Stimulated activated CD8-positive, alpha-beta memory T cell treated with anti-CD3 and anti-CD28 coated beads, Interleukin-15, amount 100 ng/mL, for 48 hours (primary cell): ENCODE measurements at regions not wholly inside any gene's neighbourhood (a gene's known extent, or its start where the extent isn't known, plus 50 kb on each side); places are given as distances from the start of the nearest gene placed in this dataset.
"Not testable (repeated sequence)": the region's sequence is repeated elsewhere in the genome, so short reads cannot be mapped to it uniquely, and the experiment has no call there.

Source experiments
- DNase-seq, 2 donors: peaks; one replicate each; pipeline ENCODE4 v3.0.0-alpha.2; 2020; ENCODE audit warnings: low read depth in 2 of 2

DNA sequence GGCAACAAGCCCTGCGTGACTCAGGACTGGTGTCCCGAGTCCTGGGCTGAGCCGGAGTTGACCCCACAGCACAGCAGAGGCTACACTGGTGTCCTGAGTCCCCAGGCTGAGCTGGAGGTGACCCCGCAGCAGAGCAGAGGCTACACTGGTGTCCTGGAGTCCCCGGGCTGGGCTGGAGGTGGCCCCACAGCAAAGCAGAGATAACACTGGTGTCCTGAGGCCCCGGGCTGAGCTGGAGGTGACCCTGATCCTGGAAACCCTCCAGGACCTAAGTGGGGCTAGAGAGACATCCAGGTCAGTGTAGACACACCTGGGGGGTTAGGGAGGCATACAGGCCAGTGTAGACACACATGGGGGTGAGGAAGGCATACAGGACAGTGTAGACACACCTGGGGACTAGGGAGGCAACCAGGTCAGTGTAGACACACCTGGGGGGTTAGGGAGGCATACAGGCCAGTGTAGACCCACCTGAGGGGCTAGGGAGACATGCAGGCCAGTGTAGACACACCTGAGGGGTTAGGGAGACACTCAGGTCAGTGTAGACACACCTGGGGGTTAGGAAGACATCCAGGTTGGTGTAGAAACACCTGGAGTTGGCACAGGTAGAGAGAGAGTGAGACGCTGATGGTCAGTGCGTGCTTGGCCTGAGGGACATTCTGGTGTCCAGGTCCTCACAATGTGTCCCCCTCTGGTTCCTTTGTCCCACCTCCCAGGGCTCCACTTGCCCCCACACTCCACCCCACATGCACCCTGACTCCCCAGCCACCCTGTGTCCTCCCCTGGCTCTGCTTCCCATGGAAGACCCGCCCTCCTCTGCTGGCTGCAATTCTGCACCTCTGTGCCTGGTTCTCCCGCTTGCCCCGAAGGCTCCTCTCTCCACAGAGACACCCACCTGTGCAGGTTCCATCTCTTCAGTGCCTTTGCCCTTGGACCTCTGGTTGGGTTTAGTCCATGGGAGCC, 321.6 kb upstream of the SFSWAP start:
- no peak for DNase-seq

DNA sequence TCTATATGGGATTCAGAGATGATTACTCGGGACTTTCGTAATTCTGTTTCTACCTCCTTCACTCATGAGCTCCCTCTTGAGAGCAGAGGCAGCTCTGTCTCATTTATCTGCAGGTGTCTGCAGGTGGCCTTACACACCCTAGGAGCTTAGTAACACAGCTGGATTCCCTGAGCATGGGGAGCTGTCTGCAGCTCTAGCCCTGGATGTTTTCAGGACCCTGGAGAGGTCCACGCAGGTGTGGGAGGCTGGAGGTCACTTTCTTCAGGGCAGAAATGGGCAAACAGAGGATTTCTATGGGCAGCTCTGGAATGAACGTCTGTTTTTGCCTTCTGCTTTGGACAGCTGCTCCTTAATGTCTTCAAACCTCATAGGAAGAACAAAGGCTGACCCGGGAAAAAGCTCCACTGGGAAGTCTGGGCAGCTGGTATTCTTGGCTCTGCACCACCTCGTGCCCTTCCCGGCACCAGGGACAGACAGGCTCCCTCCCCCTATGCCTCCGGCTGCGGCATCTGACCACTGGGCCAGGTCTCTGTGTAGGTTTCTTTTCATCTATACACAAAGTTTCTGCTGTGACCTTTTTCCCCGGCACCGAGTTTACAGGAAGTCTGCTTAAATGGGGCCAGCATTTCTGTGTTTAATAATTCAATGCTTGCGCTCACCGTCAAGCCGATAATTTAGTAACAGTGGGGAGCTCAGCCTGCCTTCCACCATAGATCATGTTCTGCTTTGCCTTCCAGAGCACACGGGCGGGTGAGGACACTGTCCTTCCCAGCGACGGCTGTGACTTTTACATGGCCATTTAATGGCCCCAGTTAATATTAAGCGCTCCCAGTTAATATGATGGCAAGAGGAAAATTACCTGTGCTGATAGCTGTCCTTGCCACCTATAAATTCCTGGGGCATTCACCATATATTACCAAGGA, 320.2 kb upstream of the SFSWAP start:
- no peak for DNase-seq

DNA sequence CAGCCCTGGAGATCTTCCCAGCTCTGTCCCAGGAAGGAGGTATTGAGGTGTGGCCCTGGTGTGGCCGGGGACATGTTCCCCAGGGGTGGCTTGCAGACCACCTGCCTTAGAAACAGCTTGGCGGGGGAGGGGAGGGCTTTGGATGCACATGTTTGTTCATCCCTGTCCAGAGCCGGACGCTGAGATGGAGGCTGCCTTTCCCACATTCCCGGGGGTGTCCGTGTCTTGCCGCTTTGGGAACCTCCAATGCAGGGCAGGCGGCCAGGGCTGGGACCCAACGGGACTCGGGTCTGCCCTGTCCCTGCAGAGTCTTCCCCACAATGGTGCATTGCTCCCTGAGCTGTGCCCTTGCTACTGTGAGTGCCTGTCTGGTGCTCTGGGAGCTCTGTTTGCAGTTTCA, 319.5 kb upstream of the SFSWAP start:
- DNase-seq, result no peak

DNA sequence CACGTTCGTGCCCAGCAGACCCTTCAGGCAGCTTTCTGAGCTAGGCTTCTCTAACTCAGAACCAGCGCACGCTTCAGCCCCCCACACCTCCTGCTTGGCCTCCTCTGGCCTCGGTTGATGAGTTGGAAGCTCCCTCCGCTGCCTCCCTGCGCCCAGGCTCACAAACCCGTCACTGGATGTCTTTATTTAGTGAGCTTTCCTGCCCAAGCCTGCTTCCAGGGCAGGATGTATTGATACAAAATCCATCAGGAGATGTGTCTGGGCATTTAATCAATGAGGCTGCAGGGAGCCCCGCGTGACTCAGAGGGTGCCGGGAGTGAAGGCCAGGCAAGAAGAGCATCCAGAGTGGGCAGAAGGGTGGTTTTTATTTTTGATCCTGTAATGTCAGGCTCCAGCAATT, 316.1 kb upstream of the SFSWAP start:
- DNase-seq, result not testable (repeated sequence)

DNA sequence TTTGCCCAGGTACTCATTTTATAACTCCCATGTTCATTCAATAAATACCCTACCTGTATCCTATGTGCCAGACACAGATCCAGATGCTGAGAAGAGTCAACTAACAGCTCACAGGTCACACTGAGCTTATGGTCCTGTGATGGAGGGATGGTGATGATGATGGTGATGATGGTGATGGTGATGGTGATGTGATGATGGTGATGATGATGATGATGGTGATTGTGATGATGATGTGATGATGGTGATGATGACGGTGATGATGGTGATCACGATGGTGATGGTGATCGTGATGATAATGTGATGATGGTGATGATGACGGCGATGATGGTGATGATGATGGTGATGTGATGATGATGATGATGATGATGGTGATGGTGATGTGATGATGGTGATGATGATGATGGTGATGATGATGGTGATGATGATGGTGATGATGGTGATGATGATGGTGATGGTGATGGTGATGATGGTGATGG, 315.6 kb upstream of the SFSWAP start:
- DNase-seq, result not testable (repeated sequence)

DNA sequence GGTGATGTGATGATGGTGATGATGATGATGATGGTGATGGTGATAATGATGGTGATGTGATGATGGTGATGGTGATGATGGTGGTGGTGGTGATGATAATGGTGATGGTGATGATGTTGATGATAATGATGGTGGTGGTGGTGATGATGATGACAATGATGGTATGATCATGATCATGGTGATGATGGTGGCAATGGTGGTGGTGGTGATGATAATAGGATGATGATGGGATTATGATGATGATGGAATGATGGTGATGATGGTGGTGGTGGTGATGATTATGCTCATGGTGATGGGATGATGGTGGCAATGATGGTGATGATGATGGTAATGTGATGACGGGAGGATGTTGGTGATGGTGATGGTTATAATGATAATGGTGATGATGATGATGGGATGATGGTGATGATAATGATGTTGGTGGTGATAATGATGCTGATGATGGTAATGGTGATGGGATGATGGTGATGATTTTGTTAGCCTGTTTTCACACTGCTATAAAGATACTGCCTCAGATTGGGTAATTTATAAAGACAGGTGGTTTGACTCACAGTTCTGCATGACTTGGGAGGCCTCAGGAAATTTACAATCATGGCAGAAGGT, 314.8 kb upstream of the SFSWAP start:
- no peak for DNase-seq

DNA sequence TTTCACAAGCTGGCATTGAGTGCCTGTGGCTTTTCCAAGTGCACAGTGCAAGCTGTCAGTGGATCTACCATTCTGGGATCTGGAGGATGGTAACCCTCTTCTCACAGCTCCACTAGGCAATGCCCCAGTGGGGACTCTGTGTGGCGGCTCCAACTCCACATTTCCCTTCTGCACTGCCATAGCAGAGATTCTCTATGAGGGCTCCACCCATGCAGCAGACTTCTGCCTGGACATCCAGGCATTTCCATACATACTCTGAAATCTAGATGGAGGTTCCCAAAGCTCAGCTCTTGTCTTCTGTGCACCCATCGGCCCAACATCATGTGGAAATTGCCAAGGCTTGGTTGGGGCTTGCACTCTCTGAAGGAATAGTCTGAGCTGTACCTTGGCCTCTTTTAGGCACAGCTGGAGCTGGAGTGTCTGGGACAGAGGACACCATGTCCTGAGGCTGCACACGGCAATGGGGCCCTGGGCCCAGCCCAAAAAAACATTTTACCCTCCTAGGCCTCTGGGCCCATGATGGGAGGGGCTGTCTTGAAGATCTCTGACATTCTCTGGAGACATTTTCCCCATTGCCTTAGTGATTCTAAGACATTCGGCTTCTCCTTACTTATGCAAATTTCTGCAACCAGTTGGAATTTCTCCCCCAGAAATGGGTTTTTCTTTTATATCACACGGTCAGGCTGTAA, 313.3 kb upstream of the SFSWAP start:
- DNase-seq, result no peak

DNA sequence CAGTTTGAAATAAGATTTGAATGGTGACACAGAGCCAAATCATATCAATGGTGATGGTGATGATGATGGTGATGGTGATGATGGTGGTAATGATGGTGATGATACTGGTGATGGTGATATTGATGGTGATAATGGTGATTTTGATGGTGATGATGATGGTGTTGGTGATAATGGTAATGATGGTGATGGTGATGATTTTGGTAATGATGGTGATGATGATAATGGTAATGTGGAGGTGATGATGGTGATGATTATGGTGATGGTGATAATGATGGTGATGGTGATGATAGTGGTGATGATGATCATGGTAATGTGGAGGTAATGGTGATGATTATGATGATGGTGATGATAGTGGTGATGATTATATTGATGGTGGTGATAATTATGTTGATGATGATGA, 311.9 kb upstream of the SFSWAP start:
- DNase-seq, result no peak

DNA sequence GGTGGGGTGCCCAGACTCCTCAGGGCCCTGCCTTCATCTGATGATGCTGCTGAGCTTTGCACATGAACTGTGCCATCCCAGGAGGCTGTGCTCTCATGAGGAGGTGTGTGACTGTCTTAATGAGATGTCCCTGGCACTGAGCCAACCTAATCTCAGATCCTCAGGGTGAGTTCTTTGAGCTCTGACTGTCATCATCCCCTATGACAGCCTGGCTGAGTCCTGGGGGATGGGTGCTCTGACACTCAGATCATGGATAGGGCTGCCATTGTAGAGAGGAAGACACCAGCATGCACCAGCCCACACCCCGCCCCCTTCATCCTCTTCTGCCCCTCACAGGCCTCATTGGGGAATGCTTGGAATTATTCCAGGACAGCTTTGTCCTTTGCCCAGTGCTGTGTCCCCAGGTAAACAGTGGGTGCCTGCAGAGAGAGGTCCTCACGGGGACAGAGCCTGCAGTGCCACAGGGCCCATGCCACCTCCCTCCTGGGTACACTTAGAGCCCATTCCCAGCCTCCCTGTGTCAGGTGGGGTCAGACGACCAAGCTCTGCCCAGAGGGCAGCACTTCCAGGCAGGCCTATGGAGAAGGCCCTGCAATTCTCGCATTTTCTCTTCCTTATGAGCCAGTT, 310.1 kb upstream of the SFSWAP start:
- not testable (repeated sequence) for DNase-seq

DNA sequence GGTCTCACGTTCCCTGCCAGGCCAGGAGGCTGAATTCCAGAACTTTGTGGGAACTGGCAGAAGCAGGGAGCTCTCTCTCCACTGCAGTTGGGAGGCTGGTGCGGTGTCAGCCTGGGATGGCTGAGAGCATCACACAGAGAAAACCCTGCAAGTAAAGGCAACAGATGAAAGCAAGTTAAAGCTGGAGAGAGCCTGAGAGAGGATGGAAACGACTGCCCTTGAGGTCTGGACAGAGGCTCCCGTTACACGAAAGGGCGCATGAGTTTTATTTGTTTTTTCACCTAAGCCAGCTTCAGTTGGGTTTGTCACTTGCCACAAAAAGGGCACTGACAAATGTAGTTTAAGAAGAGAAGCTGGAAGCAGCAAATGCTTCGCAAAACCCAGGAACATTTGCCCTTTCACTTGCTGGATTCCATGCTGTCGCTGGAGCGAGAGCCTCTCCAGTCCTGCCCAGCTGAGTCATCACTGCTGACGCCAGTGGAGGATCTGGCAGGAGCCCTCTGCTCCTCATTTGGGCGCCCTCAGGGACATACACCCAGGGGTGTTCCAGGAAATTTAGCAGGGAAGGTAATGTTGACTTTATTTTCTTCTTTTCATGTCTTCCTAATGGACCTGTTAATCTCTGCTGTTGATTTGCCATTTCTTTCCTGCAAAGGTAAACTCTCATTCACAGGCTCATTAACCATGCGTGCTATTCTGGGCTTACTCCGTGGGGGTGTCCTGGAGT, 308.8 kb upstream of the SFSWAP start:
- not testable (repeated sequence) for DNase-seq

DNA sequence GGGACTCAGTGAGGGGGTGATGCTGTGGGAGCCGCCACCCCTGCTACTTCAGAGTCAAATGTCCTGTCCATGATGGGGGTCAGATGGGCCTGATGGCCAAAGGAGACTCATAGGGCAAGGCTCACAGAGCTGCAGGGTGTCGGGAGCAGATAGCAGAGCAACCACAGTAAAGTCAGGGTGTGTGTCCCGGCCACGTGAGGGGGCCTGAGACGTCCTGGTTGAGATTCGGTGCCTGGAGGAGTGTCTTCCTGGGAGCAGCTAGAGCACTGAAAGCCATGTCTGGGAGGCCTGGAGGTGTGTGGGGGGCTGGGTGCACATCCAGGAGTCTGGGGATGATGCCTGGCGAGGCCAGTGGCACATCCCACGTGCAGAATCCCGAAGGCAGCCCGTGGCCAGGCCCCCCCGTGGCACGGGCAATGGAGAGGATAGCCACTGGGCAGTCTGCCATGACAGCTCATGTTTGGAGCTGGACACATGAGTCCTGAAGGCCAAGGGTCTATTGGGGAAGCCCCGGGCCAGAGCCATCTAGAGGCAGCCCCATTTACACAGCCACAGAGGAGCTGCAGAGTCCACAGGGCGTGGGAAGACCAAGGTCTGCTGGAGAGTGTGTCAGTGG, 308.0 kb upstream of the SFSWAP start:
- no peak for DNase-seq

DNA sequence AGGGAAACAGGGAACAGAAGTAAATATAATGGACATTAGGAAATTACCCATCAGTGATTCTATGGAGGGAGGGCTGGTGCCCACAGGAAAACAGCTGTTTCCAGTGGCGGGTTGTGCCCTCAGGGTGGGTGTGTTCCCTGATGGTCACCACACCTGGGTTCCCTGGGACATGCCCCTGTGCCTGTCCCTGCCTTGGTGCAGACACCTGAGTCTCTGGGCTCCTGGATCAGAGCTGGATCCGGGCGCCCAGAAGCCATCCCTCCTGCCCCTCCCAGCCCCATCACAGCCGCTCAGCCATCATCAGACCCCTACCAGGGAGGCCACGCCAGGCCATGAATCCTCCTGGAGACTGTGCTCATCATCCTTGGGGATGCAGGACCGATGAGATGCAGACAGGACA, 307.2 kb upstream of the SFSWAP start:
- no peak for DNase-seq

DNA sequence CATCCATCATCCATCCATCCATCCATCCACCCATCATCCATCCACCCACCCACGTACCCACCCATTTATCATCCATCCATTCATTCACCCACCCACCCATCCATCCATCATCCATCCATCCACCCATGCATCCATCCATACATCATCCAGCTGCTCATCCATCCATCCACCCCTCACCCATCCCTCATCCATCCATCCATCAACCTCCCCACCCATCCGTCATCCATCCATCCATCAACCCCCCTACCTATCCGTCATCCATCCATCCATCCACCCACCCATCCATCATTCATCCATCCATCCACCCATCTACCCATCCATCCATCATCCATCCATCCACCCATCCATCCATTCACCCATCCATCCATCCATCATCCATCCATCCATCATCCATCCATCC, 306.2 kb upstream of the SFSWAP start:
- DNase-seq, result no peak

DNA sequence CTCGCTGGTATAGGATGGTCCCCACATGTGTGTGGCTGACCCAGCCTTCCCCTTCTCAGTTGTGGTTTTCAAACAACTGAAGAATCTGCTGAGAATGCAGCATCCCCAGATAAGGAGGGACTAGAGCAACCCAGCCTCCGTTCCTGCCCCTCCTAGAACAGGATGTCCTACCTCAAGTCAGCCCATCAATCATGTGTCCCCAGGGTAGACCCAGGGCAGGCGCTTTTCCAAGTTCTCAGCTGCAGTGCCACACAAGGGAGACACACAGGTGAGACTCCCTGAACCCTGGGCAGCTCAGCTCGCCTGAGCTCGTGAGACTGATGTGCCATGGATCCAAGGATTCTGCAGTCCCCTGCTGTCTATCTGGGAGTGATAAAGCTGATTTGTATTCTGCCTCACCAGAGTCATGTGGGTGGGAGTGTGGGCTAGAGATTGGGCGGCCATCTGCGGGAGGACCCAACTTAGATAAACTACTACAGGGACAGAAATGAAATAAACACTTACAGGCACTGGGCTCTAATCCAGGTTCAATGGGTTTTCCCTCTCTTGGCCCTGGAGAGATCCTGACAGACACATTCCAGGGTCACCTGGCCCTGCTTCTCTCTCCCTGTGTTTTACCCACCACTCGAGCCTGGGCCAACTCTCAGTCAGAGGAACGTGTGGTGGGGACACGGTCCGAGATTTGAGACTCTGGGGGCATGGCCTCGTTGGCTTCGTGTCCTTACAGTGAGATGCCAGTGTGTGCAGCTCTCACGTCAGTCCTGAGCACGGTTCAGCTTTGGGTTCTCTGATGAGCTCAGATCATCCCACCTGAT, 303.5 kb upstream of the SFSWAP start:
- DNase-seq, result no peak

DNA sequence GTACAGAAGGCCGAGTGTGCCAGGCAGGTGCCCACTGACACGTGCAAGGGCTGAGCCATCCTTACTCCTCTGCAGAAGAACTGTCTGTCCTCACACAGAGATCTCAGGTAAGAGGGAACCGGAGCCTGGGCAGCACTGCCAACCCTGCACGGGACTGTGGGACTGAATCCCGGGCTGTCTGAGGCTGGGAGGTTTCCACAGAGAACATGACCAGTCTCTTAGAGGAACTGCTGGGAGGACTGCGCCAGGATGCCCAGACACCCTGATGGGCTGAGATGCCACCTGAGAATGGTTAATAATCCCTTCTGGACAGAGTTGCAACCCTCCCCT, 302.9 kb upstream of the SFSWAP start:
- DNase-seq, result no peak

DNA sequence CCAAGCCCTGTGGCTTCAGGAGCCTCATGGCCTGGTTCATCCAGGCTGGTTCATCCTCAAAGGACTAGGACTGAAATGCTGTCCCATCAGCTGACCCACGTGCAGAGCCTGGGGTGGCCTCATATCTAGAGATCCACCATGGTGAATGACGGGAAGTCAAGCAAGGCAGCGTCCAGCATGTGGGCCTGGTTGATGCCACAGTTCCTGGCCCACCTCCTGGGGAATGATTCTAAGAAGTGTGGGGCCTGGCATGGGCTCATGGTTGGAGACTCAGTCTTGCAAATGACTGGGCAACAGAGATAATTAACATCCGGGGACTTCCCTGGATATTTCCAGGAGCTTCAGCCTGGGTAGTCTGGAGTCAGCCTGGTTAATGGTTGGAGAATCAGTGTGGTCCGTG, 302.4 kb upstream of the SFSWAP start:
- no peak for DNase-seq

DNA sequence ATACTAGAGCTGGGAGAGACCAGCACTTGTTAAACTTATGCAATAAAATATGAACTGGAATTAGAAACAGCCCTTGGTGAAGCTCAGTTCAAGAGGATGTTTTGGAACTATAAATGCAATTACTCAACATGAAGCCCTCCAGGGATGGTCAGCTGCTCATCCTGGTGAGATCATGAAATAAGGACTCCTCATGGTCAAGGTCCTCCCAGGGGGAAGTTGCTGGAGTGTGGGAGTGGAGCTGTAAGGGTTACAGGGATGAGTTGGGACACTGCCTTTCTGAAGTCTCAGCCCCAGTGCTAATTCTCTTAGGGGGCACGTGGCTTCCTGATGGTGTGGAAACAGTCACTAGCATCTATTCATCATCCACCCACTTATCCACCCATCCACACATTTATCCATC, 301.7 kb upstream of the SFSWAP start:
- no peak for DNase-seq

DNA sequence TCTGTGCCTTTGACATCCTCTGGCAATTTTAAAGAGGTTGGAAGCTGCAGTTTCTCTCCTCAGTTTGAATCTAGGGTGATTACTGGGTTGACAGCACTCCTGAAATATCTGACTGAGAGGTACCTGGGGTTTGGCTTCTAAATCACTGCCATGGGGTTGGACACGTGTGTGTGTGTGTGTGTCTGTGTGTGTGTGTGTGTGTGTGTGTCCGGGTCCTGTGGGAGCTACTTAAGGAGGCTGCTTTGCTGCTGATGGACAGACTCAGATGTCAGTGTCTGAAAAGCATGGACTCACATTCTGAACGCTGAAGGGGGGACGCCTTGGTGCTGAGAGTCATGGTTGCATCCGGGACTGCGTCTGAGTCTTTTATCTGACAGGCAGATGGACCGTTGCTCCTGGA, 299.1 kb upstream of the SFSWAP start:
- DNase-seq, result not testable (repeated sequence)

DNA sequence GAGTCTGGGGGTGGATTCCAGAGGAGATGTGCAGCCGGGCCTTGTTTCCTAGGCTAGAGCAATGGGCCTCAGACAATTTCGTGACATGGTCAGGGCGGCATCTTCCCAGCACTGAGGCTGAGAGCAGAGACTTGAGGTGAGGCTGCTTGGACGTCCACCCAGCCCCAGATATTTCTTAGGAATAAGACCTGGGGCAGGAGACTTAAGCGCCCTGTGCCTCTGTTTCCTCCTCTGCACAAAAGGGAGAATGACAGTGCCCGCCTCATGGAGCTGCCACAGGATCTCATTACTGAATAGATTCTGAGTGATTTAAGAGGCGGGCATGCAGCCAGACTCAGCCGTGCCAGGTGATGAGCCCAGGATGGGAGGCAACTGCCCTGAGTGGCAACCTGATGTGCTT, 297.9 kb upstream of the SFSWAP start:
- no peak for DNase-seq
